HepG2 (cell line): ENCODE measurements at regions not wholly inside any gene's neighbourhood (a gene's known extent, or its start where the extent isn't known, plus 50 kb on each side); places are given as distances from the start of the nearest gene placed in this dataset.

Source experiments
- ATAC-seq: fragments of 200-7000 bp; cut with Tn5 transposase; 3 replicates; pipeline ENCODE4 v1.9.1; 2020; ENCODE audit warnings: mild to moderate bottlenecking, moderate library complexity
- BruUV-seq: library from RNA; stranded (reverse); fragments of 400-500 nt; replicated peaks from 2 replicates; lab custom pipeline; 2021; lab: Mats Ljungman, UMichigan
- CTCF ChIA-PET: fragments of 300-600 bp; formaldehyde crosslinking; extraction: SDS; loops from one replicate; lab custom pipeline; 2021; ENCODE audit warnings: low total read pairs, inconsistent platforms, low intra/inter-chr PET ratio; lab: Yijun Ruan, JAX
- POLR2A ChIA-PET: fragments of 350-600 bp; sonication (Branson Sonifier 250); formaldehyde crosslinking; loops from one replicate; lab custom pipeline; 2020; ENCODE audit warnings: antibody characterized with exemption, inconsistent platforms; lab: Yijun Ruan, JAX
- DNase-seq: peaks from one replicate; pipeline ENCODE4 v3.0.0-alpha.2; 2015; ENCODE audit warnings: low spot score
- FAIRE-seq: peaks from 3 replicates; lab custom pipeline; 2011; peaks lifted over from hg19 to GRCh38; lab: Jason Lieb, UNC
- H2AFZ ChIP-seq: one replicate; pipeline ENCODE4 v1.6.1; 2011; ENCODE audit warnings: low read length, inconsistent platforms
- H3K27ac ChIP-seq: fragments of 300-600 bp; 3 replicates; pipeline ENCODE4 v1.8.0; 2011; ENCODE audit warnings: mixed run types, mild to moderate bottlenecking, mixed read lengths, low read length, inconsistent platforms; ENCODE audit not compliant: insufficient read depth; ENCODE audit errors: extremely low read length
- H3K27me3 ChIP-seq, 2 experiments: fragments of 200-600 bp in 1 of 2; 2 replicates in 1 of 2; 3 replicates in 1 of 2; pipeline versions ENCODE4 v1.6.0 to v1.8.0; 2011; ENCODE audit warnings: low read length in 2 of 2, mild to moderate bottlenecking in 2 of 2, moderate library complexity in 2 of 2, inconsistent platforms in 1 of 2; ENCODE audit not compliant: insufficient read depth in 2 of 2, control insufficient read depth in 1 of 2
- H3K36me3 ChIP-seq, 2 experiments: fragments of 200-600 bp in 1 of 2; replicated peaks in 1 of 2; 2 replicates in 1 of 2; 3 replicates in 1 of 2; pipeline versions ENCODE4 v1.5.1 to v1.8.0; 2011; ENCODE audit warnings: low read length in 2 of 2, inconsistent platforms in 1 of 2; ENCODE audit not compliant: insufficient read depth in 2 of 2, control insufficient read depth in 1 of 2
- H3K4me1 ChIP-seq: 2 replicates; pipeline ENCODE4 v1.5.1; 2012; ENCODE audit warnings: low read length, inconsistent platforms; ENCODE audit not compliant: insufficient read depth
- H3K4me2 ChIP-seq: 2 replicates; pipeline ENCODE4 v1.6.0; 2011; ENCODE audit warnings: low read depth, low read length, inconsistent platforms
- H3K4me3 ChIP-seq, 3 experiments: fragments of 200-600 bp in 1 of 3; sonication (generic), shearing (Covaris generic) in 1 of 3; replicated peaks in 1 of 3; 2 replicates each; pipeline ENCODE4 v1.5.1; 2011 to 2016; ENCODE audit warnings: low read length in 3 of 3, inconsistent platforms in 2 of 3, low read depth in 2 of 3, mild to moderate bottlenecking in 2 of 3, control low read depth in 1 of 3, mixed read lengths in 1 of 3; ENCODE audit not compliant: insufficient read depth in 1 of 3
- H3K79me2 ChIP-seq: one replicate; pipeline ENCODE4 v1.6.1; 2011; ENCODE audit warnings: low read length, inconsistent platforms; ENCODE audit not compliant: insufficient read depth
- H3K9ac ChIP-seq: 2 replicates; pipeline ENCODE4 v1.6.0; 2011; ENCODE audit warnings: mild to moderate bottlenecking, low read depth, low read length, inconsistent platforms; ENCODE audit not compliant: insufficient read depth
- H3K9me3 ChIP-seq: 2 replicates; pipeline ENCODE4 v1.5.1; 2012; ENCODE audit warnings: mild to moderate bottlenecking, low read length
- H4K20me1 ChIP-seq: 2 replicates; pipeline ENCODE4 v1.6.0; 2011; ENCODE audit warnings: inconsistent platforms, mild to moderate bottlenecking, low read length, moderate library complexity; ENCODE audit not compliant: insufficient read depth
- CEBPG ChIP-seq: IDR thresholded peaks from 2 replicates; pipeline ENCODE4 v1.6.1; 2016
- ETS1 ChIP-seq: sonication (generic); formaldehyde crosslinking; IDR thresholded peaks from 2 replicates; pipeline ENCODE4 v1.4.0; 2020; ENCODE audit warnings: missing genetic modification reagents
- HOMEZ ChIP-seq: IDR thresholded peaks from 2 replicates; pipeline ENCODE4 v1.6.1; 2016; ENCODE audit warnings: low read depth
- IRF1 ChIP-seq: sonication (generic); formaldehyde crosslinking; IDR thresholded peaks from 2 replicates; pipeline ENCODE4 v1.4.0; 2020; ENCODE audit warnings: low read depth, mild to moderate bottlenecking, missing genetic modification reagents
- NCOA5 ChIP-seq: sonication (generic); formaldehyde crosslinking; IDR thresholded peaks from 2 replicates; pipeline ENCODE4 v1.4.0; 2020; ENCODE audit warnings: missing genetic modification reagents
- PRPF4 ChIP-seq: fragments of 200-400 bp; formaldehyde crosslinking; IDR thresholded peaks from 2 replicates; pipeline ENCODE4 v1.6.1; 2016; ENCODE audit warnings: low read length, low read depth; ENCODE audit not compliant: poor library complexity, severe bottlenecking
- TBL1XR1 ChIP-seq: fragments of 150-350 bp; IDR thresholded peaks from 2 replicates; pipeline ENCODE4 v1.6.1; 2014; ENCODE audit warnings: borderline replicate concordance, low read length; ENCODE audit not compliant: partially characterized antibody
- YEATS4 ChIP-seq: sonication (generic); formaldehyde crosslinking; IDR thresholded peaks from 2 replicates; pipeline ENCODE4 v1.4.0; 2020; ENCODE audit warnings: missing genetic modification reagents, borderline replicate concordance
- ZBED4 ChIP-seq: sonication (generic); formaldehyde crosslinking; IDR thresholded peaks from 2 replicates; pipeline ENCODE4 v1.4.0; 2020; ENCODE audit warnings: missing genetic modification reagents, borderline replicate concordance
- ZC3H4 ChIP-seq: sonication (generic); formaldehyde crosslinking; IDR thresholded peaks from 2 replicates; pipeline ENCODE4 v1.4.0; 2020; ENCODE audit warnings: missing genetic modification reagents, borderline replicate concordance
- WGBS: methylation state at CpG from one replicate; pipeline ENCODE4 v1.1.6; 2017; ENCODE audit warnings: low lambda C conversion rate; 5-methylcytosine and 5-hydroxymethylcytosine counted together
- in situ Hi-C: cut with HindIII; loops from 2 replicates; pipeline ENCODE4 v1.10.0; 2017; ENCODE audit warnings: low pct_unique_long_range_greater_than_20kb; ENCODE audit not compliant: extremely low pct_ligation_motif_present
- intact Hi-C: fragments of 100-400 bp; cut with micrococcal nuclease; formaldehyde crosslinking; loops from one replicate; pipeline ENCODE4 v1.10.0; 2022; ENCODE audit not compliant: unreplicated experiment

GRCh38 chr2:118723394-118723793 is 124.1 kb downstream of the EN1 start:
- no peak overlapping the region for H3K9ac ChIP-seq
- in situ Hi-C loops, result no loop called here
- ChIA-PET POLR2A (no interaction called here), CTCF (no interaction called here)
- H3K4me2 ChIP-seq, result no peak overlapping the region
- no peaks in the 10 kb centered on the region for H3K9me3 ChIP-seq
- H3K4me3 ChIP-seq, result no peak overlapping the region
- H3K27me3 ChIP-seq, result peaks cover 0 to 3% of the 10 kb centered on the region in 2 experiments; a peak in 1 of 5 replicates
- H3K27ac ChIP-seq, result no peak overlapping the region
- no peak for FAIRE-seq
- H2AFZ ChIP-seq, result no peak overlapping the region
- no peaks in the 10 kb centered on the region for H3K36me3 ChIP-seq
- ATAC-seq, result no peak
- H4K20me1 ChIP-seq, result no peaks in the 10 kb centered on the region
- no peaks in the 10 kb centered on the region for H3K79me2 ChIP-seq
- no peak for DNase-seq
- intact Hi-C loops, result no loop called here
- H3K4me1 ChIP-seq, result no peaks in the 10 kb centered on the region
- no peak for TF ChIP-seq ETS1 (CRISPR knock-in tag)
- no peak for TF ChIP-seq HOMEZ (CRISPR knock-in tag)
- no TSS peak for BruUV-seq
- 30% methylated on average over 4 of the region's 4 CpGs for WGBS

GRCh38 chr2:118722976-118723375 is 124.5 kb downstream of the EN1 start:
- WGBS, result 0% methylated on average over 3 of the region's 3 CpGs
- no peak for ATAC-seq
- DNase-seq, result no peak
- in situ Hi-C loops, result no loop called here
- Histone ChIP-seq H3K4me3 (no peak overlapping the region), H3K9me3 (no peaks in the 10 kb centered on the region), H3K27ac (no peak overlapping the region), H2AFZ (no peak overlapping the region), H4K20me1 (no peaks in the 10 kb centered on the region), H3K79me2 (no peaks in the 10 kb centered on the region), H3K9ac (no peak overlapping the region), H3K4me1 (no peaks in the 10 kb centered on the region), H3K27me3 (peaks cover 0 to 3% of the 10 kb centered on the region in 2 experiments; a peak in 1 of 5 replicates), H3K4me2 (no peak overlapping the region), H3K36me3 (no peaks in the 10 kb centered on the region)
- CTCF ChIA-PET, result no interaction called here
- intact Hi-C loops, result no loop called here
- no TSS peak for BruUV-seq
- POLR2A ChIA-PET, result no interaction called here
- FAIRE-seq, result no peak
- TF ChIP-seq CEBPG (CRISPR knock-in tag) (no peak), PRPF4 (no peak), TBL1XR1 (no peak), ZBED4 (CRISPR knock-in tag) (no peak), IRF1 (CRISPR knock-in tag) (no peak), ZC3H4 (CRISPR knock-in tag) (no peak), YEATS4 (no peak), NCOA5 (CRISPR knock-in tag) (no peak)
